Bronchial epithelial cell (primary cell): ENCODE measurements at regions not wholly inside any gene's neighbourhood (a gene's known extent, or its start where the extent isn't known, plus 50 kb on each side); places are given as distances from the start of the nearest gene placed in this dataset.

Experiments
- DNase-seq: peaks from one replicate; pipeline ENCODE4 v3.0.0-alpha.2; 2010; ENCODE audit warnings: low read depth
- FAIRE-seq: peaks from 2 replicates; lab custom pipeline; 2011; peaks lifted over from hg19 to GRCh38; lab: Jason Lieb, UNC
- H3K27me3 ChIP-seq: 2 replicates; pipeline ENCODE4 v1.5.1; 2011; ENCODE audit warnings: low read length; ENCODE audit not compliant: control insufficient read depth, insufficient read depth
- H3K36me3 ChIP-seq: 2 replicates; pipeline ENCODE4 v1.5.1; 2011; ENCODE audit warnings: low read length; ENCODE audit not compliant: control insufficient read depth, insufficient read depth
- H3K4me3 ChIP-seq: 2 replicates; pipeline ENCODE4 v1.5.1; 2011; ENCODE audit warnings: mild to moderate bottlenecking, low read depth, low read length, control low read depth
- CTCF ChIP-seq: IDR thresholded peaks from 2 replicates; pipeline ENCODE4 v1.5.1; 2011; ENCODE audit warnings: mild to moderate bottlenecking, moderate library complexity, low read length, control low read depth, inconsistent platforms; ENCODE audit not compliant: insufficient read depth, severe bottlenecking

- Histone ChIP-seq H3K4me3 (no peak overlapping the region), H3K27me3 (no peaks in the 10 kb centered on the region), H3K36me3 (no peaks in the 10 kb centered on the region)
- TF ChIP-seq CTCF, result no peak
- no peak for DNase-seq
- no peak for FAIRE-seq
These were observed 312.2 kb downstream of the GPM6A start for GRCh38 chr4:175499735-175500352.

- H3K36me3 ChIP-seq, result no peaks in the 10 kb centered on the region
- DNase-seq, result no peak
- H3K27me3 ChIP-seq, result no peaks in the 10 kb centered on the region
- no peak overlapping the region for H3K4me3 ChIP-seq
- no peak for TF ChIP-seq CTCF
- FAIRE-seq, result no peak
These were observed 307.7 kb downstream of the GPM6A start for GRCh38 chr4:175504318-175504717.

GRCh38 chr4:175509320-175509719 lies 302.7 kb downstream of the GPM6A start:
- FAIRE-seq (no peak), DNase-seq (no peak)
- H3K27me3 ChIP-seq, result no peaks in the 10 kb centered on the region
- H3K36me3 ChIP-seq, result no peaks in the 10 kb centered on the region
- no peak for TF ChIP-seq CTCF
- no peak overlapping the region for H3K4me3 ChIP-seq

- H3K4me3 ChIP-seq, result no peak overlapping the region
- H3K36me3 ChIP-seq, result no peaks in the 10 kb centered on the region
- DNase-seq (no peak), FAIRE-seq (no peak)
- TF ChIP-seq CTCF, result no peak
- no peaks in the 10 kb centered on the region for H3K27me3 ChIP-seq
These were observed 300.2 kb downstream of the GPM6A start for GRCh38 chr4:175511861-175512260.

- no peak for TF ChIP-seq CTCF
- H3K4me3 ChIP-seq, result no peak overlapping the region
- no peaks in the 10 kb centered on the region for H3K27me3 ChIP-seq
- H3K36me3 ChIP-seq, result no peaks in the 10 kb centered on the region
- FAIRE-seq (no peak), DNase-seq (no peak)
These were observed 297.9 kb downstream of the GPM6A start for GRCh38 chr4:175514174-175514573.

- TF ChIP-seq CTCF, result no peak
- no peaks in the 10 kb centered on the region for H3K27me3 ChIP-seq
- no peak overlapping the region for H3K4me3 ChIP-seq
- FAIRE-seq (no peak), DNase-seq (no peak)
- no peaks in the 10 kb centered on the region for H3K36me3 ChIP-seq
These were observed 281.4 kb downstream of the GPM6A start for GRCh38 chr4:175530655-175531054.
